ENCODE measurements at regions not wholly inside any gene's neighbourhood (a gene's known extent, or its start where the extent isn't known, plus 50 kb on each side); places are given as distances from the start of the nearest gene placed in this dataset.

DNA sequence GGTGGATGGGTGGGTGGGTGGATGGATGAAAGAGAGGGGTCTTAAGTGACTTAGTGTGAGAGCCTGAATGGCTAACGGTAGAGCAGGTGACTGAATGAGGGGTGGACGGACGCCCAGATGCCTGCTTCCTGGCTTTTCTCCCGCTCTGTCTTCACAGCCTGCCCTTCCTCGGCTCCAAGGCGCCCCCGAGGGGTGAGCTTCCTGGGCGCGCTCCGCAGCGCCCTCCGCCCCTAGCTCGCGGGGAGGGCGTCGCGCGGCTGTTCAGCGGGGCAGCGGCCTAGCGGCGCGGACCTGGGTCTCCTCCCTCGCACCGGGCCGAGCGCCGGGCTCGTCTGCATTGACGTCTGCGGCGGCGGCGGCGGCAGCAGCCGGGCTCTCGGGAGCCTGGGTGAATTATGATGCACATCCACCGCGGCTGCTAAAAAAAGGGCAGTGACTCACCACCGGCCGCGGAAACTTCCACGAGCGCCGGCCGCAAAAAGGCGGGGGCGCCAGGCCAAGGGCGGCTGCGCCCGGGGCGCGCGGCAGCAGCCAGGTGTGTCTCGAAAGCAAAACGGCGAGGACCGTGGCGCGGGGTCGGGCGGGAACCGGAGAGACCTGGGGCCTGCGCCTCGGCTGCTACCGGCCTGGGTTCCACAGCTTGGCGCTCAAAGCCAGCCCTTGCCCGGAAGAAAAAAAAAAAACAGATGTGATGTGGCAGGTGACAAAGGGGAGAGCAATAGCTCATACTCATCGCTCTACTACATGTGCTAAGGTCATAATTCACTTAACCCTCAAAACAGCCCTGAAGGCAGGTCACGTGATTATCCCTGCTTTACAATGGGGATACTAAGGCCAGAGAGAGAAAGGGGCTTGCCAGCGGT, 143.0 kb upstream of the ADRA1B start (continued):
- TF ChIP-seq, protein P1, sequence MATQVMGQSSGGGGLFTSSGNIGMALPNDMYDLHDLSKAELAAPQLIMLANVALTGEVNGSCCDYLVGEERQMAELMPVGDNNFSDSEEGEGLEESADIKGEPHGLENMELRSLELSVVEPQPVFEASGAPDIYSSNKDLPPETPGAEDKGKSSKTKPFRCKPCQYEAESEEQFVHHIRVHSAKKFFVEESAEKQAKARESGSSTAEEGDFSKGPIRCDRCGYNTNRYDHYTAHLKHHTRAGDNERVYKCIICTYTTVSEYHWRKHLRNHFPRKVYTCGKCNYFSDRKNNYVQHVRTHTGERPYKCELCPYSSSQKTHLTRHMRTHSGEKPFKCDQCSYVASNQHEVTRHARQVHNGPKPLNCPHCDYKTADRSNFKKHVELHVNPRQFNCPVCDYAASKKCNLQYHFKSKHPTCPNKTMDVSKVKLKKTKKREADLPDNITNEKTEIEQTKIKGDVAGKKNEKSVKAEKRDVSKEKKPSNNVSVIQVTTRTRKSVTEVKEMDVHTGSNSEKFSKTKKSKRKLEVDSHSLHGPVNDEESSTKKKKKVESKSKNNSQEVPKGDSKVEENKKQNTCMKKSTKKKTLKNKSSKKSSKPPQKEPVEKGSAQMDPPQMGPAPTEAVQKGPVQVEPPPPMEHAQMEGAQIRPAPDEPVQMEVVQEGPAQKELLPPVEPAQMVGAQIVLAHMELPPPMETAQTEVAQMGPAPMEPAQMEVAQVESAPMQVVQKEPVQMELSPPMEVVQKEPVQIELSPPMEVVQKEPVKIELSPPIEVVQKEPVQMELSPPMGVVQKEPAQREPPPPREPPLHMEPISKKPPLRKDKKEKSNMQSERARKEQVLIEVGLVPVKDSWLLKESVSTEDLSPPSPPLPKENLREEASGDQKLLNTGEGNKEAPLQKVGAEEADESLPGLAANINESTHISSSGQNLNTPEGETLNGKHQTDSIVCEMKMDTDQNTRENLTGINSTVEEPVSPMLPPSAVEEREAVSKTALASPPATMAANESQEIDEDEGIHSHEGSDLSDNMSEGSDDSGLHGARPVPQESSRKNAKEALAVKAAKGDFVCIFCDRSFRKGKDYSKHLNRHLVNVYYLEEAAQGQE (IDR thresholded peaks at IDR 0.05; ENCODE audit: borderline replicate concordance): no peak
- TF ChIP-seq, protein P1 (CRISPR knock-in tag; IDR thresholded peaks at IDR 0.05; ENCODE audit: low read depth): 0 out of 2 replicates have a peak, but pooled peaks have one; percentile 49
- TF ChIP-seq, protein P2, sequence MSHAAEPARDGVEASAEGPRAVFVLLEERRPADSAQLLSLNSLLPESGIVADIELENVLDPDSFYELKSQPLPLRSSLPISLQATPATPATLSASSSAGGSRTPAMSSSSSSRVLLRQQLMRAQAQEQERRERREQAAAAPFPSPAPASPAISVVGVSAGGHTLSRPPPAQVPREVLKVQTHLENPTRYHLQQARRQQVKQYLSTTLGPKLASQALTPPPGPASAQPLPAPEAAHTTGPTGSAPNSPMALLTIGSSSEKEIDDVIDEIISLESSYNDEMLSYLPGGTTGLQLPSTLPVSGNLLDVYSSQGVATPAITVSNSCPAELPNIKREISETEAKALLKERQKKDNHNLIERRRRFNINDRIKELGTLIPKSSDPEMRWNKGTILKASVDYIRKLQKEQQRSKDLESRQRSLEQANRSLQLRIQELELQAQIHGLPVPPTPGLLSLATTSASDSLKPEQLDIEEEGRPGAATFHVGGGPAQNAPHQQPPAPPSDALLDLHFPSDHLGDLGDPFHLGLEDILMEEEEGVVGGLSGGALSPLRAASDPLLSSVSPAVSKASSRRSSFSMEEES (CRISPR knock-in tag; IDR thresholded peaks at IDR 0.05): peak; percentile 93
- TF ChIP-seq, protein P3, sequence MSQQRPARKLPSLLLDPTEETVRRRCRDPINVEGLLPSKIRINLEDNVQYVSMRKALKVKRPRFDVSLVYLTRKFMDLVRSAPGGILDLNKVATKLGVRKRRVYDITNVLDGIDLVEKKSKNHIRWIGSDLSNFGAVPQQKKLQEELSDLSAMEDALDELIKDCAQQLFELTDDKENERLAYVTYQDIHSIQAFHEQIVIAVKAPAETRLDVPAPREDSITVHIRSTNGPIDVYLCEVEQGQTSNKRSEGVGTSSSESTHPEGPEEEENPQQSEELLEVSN (IDR thresholded peaks at IDR 0.05; ENCODE audit: borderline replicate concordance in 1 of 2, extremely low read depth in 1 of 2, insufficient read depth in 1 of 2, insufficient read length in 1 of 2, low read depth in 1 of 2, low read length in 1 of 2, poor library complexity in 1 of 2, severe bottlenecking in 1 of 2): peak in 1 of 2 experiments; percentile 87
- TF ChIP-seq, protein P4, sequence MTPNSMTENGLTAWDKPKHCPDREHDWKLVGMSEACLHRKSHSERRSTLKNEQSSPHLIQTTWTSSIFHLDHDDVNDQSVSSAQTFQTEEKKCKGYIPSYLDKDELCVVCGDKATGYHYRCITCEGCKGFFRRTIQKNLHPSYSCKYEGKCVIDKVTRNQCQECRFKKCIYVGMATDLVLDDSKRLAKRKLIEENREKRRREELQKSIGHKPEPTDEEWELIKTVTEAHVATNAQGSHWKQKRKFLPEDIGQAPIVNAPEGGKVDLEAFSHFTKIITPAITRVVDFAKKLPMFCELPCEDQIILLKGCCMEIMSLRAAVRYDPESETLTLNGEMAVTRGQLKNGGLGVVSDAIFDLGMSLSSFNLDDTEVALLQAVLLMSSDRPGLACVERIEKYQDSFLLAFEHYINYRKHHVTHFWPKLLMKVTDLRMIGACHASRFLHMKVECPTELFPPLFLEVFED (CRISPR knock-in tag; conservative IDR thresholded peaks at IDR 0.05): 0 out of 2 replicates have a peak, but pooled peaks have one; percentile 25
- TF ChIP-seq CREM (IDR thresholded peaks at IDR 0.05; ENCODE audit: low read depth): peak; percentile 60
- peak; percentile 50; the same call in 1 of the 2 replicates for TF ChIP-seq ZBTB17 (CRISPR knock-in tag; IDR thresholded peaks at IDR 0.05)
- TF ChIP-seq, protein P5, sequence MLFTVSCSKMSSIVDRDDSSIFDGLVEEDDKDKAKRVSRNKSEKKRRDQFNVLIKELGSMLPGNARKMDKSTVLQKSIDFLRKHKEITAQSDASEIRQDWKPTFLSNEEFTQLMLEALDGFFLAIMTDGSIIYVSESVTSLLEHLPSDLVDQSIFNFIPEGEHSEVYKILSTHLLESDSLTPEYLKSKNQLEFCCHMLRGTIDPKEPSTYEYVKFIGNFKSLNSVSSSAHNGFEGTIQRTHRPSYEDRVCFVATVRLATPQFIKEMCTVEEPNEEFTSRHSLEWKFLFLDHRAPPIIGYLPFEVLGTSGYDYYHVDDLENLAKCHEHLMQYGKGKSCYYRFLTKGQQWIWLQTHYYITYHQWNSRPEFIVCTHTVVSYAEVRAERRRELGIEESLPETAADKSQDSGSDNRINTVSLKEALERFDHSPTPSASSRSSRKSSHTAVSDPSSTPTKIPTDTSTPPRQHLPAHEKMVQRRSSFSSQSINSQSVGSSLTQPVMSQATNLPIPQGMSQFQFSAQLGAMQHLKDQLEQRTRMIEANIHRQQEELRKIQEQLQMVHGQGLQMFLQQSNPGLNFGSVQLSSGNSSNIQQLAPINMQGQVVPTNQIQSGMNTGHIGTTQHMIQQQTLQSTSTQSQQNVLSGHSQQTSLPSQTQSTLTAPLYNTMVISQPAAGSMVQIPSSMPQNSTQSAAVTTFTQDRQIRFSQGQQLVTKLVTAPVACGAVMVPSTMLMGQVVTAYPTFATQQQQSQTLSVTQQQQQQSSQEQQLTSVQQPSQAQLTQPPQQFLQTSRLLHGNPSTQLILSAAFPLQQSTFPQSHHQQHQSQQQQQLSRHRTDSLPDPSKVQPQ (CRISPR knock-in tag; IDR thresholded peaks at IDR 0.05; ENCODE audit: borderline replicate concordance): peak; percentile 35; the same call in 1 of the 2 replicates
- TF ChIP-seq, protein P6, sequence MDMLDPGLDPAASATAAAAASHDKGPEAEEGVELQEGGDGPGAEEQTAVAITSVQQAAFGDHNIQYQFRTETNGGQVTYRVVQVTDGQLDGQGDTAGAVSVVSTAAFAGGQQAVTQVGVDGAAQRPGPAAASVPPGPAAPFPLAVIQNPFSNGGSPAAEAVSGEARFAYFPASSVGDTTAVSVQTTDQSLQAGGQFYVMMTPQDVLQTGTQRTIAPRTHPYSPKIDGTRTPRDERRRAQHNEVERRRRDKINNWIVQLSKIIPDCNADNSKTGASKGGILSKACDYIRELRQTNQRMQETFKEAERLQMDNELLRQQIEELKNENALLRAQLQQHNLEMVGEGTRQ (CRISPR knock-in tag; IDR thresholded peaks at IDR 0.05): peak; percentile 59
